ENCODE measurements at regions not wholly inside any gene's neighbourhood (a gene's known extent, or its start where the extent isn't known, plus 50 kb on each side); places are given as distances from the start of the nearest gene placed in this dataset.

DNA sequence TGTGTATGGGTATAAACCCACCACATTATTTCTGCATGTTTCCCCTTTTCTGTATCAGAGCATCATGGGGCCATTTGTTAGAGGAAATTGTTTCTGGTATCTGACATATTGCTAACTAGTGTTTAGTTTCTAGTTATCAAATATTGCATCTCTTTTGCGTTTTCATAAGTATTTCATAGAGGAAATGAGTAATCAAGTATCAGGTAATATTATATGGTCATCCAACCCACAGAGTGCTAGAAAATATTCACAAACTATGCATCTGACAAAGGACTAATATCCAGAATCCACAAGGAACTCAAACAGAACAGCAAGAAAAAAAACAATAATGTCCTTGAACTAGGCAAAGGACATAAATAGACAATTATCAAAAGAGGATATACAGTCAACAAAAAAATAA lies 258.9 kb upstream of the LRIG3 start:
- H3K4me3 ChIP-seq = no peak overlapping the region
- no peaks in the 10 kb centered on the region for H3K9me3 ChIP-seq
- no peak overlapping the region for H3K27ac ChIP-seq
- no peak for TF ChIP-seq POLR2A (IDR thresholded peaks at IDR 0.05)
- TF ChIP-seq CTCF (IDR thresholded peaks at IDR 0.05) = no peak
- 80 to 86% methylated on average over 1 of the region's 1 CpG for WGBS, 2 donors
- no peak for DNase-seq
- H3K4me1 ChIP-seq = no peaks in the 10 kb centered on the region
- no peaks in the 10 kb centered on the region for H3K36me3 ChIP-seq
- no peaks in the 10 kb centered on the region for H3K27me3 ChIP-seq
- intact Hi-C loops (cut with DNase I) = no loop called here

- Histone ChIP-seq H3K36me3 (no peaks in the 10 kb centered on the region), H3K27ac (no peak overlapping the region), H3K27me3 (no peaks in the 10 kb centered on the region), H3K9me3 (no peaks in the 10 kb centered on the region), H3K4me1 (no peaks in the 10 kb centered on the region), H3K4me3 (no peak overlapping the region)
- WGBS, 2 donors = 73 to 84% methylated on average over 4 of the region's 4 CpGs
- intact Hi-C loops (cut with DNase I) = no loop called here
- TF ChIP-seq CTCF (IDR thresholded peaks at IDR 0.05) = no peak
- no peak for TF ChIP-seq POLR2A (IDR thresholded peaks at IDR 0.05)
- DNase-seq = no peak
Observed at GRCh38 chr12:59173695-59174094, 253.4 kb upstream of the LRIG3 start.

- TF ChIP-seq CTCF (IDR thresholded peaks at IDR 0.05) (no peak), POLR2A (IDR thresholded peaks at IDR 0.05) (no peak)
- no peak overlapping the region for H3K4me3 ChIP-seq
- H3K27me3 ChIP-seq = no peaks in the 10 kb centered on the region
- H3K4me1 ChIP-seq = peaks cover 0 to 6% (median 0%) of the 10 kb centered on the region in 3 donors
- DNase-seq = no peak
- no peaks in the 10 kb centered on the region for H3K9me3 ChIP-seq
- H3K36me3 ChIP-seq = no peaks in the 10 kb centered on the region
- 38 to 77% methylated on average over 2 of the region's 2 CpGs for WGBS, 2 donors
- intact Hi-C loops (cut with DNase I) = no loop called here
- H3K27ac ChIP-seq = no peak overlapping the region
Observed at GRCh38 chr12:59168647-59169046, 248.3 kb upstream of the LRIG3 start.

DNA sequence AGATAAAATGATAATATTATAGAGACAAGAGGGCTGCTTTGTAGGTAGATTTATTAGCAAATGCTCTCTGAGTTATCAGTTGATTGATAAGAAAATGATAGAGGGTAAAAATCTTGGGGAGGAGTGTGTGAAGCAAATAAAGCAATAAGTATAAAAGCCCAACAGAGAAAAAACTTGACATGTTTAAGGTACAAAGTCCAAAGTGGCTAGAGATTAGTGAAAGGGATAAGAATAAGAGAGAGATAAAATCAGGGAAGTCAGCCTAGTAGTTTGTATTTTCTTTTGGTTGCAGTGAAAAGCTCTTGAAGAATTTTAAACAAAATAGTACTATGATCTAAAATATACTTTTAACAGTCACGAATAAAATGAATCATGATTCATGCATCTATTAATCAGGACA lies 246.2 kb upstream of the LRIG3 start:
- Histone ChIP-seq H3K27ac (no peak overlapping the region), H3K4me3 (no peak overlapping the region), H3K4me1 (peaks cover 0 to 6% (median 0%) of the 10 kb centered on the region in 3 donors), H3K27me3 (no peaks in the 10 kb centered on the region), H3K36me3 (no peaks in the 10 kb centered on the region), H3K9me3 (no peaks in the 10 kb centered on the region)
- no peak for DNase-seq
- intact Hi-C loops (cut with DNase I) = no loop called here
- 14 to 22% methylated on average over 1 of the region's 1 CpG for WGBS, 2 donors
- no peak for TF ChIP-seq POLR2A (IDR thresholded peaks at IDR 0.05)
- no peak for TF ChIP-seq CTCF (IDR thresholded peaks at IDR 0.05)

DNA sequence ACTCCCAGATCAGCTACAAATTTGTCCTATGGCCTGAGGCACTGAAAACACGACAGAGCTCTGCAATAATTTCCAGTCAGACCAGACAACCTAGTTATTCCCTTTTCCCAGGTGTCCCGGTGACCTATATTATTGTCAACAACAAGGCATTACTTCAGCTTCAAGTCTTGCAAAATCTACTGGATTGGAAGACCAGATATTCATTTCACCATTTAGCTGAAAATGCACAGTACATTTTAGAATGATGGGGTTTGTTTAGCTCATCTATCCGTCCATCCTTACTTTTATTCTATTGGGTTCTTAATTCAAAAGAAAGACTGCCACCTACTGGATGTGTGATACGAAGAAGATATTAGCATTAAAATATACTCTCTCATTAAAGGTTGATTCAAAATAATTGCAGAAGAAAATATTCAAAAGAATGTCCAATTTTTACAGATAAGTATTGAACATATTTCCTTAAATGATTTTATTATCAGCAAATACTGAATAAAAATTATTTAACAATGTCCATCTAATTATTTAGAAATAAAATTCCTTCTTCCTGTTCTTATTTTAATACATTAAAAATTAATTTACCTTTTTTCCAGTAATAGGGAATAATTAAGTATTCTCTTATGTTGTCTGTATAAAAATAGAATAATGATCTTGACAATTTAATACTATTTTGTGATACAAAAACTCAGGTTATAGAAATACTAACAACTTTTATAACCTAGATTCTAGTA lies 244.9 kb upstream of the LRIG3 start:
- TF ChIP-seq CTCF (IDR thresholded peaks at IDR 0.05) = peak in 4 of 6 experiments; percentile 18 to 60 (median 44)
- TF ChIP-seq POLR2A (IDR thresholded peaks at IDR 0.05) = no peak
- intact Hi-C loops (cut with DNase I) = no loop called here
- no peak overlapping the region for H3K4me3 ChIP-seq
- no peaks in the 10 kb centered on the region for H3K36me3 ChIP-seq
- H3K27me3 ChIP-seq = no peaks in the 10 kb centered on the region
- DNase-seq = no peak
- no peaks in the 10 kb centered on the region for H3K9me3 ChIP-seq
- H3K27ac ChIP-seq = no peak overlapping the region
- WGBS, 2 donors = 14 to 17% methylated on average over 4 of the region's 4 CpGs
- peaks cover 0 to 6% (median 0%) of the 10 kb centered on the region in 3 donors for H3K4me1 ChIP-seq

Data from esophagus squamous epithelium (tissue), 5 donors.